ENCODE measurements at regions not wholly inside any gene's neighbourhood (a gene's known extent, or its start where the extent isn't known, plus 50 kb on each side); places are given as distances from the start of the nearest gene placed in this dataset.
"Not testable (repeated sequence)": the region's sequence is repeated elsewhere in the genome, so short reads cannot be mapped to it uniquely, and the experiment has no call there.

DNA sequence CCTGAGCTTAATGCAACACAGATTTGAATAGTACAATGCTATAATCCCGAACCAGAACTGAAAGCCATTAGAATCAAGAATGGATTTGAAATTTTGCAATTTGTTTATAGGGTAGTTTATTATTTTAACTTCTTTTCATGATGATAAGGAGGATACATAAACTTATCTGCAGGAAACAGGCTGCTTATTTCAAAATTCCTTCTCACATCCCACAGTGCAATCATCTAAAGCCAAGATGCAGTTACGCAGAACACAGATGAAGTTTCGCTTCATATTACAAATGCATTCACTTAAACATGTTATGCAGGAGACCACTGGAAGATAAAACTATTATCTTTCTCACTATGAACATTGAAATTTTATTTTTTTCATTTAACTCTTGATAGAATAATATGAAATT, 1019.6 kb downstream of the PLA2G4A start:
- H3K4me1 ChIP-seq (ENCODE audit: insufficient read depth, low read length) = no peaks in the 10 kb centered on the region
- no peaks in the 10 kb centered on the region for H4K20me1 ChIP-seq (ENCODE audit: insufficient read depth, low read length)
- DNase-seq (no peak), ATAC-seq (ENCODE audit: insufficient read depth, low read depth) (no peak)
- TF ChIP-seq CTCF (IDR thresholded peaks at IDR 0.05; ENCODE audit: borderline replicate concordance, extremely low read depth, low read length, poor library complexity, severe bottlenecking) = no peak
- no peaks in the 10 kb centered on the region for H3K36me3 ChIP-seq (ENCODE audit: insufficient read depth, low read length)
- H3K9me3 ChIP-seq (ENCODE audit: insufficient read depth, low read length, severe bottlenecking) = no peaks in the 10 kb centered on the region
- no peak overlapping the region for H3K9ac ChIP-seq (ENCODE audit: low read depth, low read length)
- H3K79me2 ChIP-seq (ENCODE audit: insufficient read depth, low read length) = no peaks in the 10 kb centered on the region
- no peak overlapping the region for H3K4me2 ChIP-seq (ENCODE audit: insufficient read depth, low read length)
- H3K4me3 ChIP-seq (ENCODE audit: low read depth in 1 of 2, low read length in 2 of 2) = no peak overlapping the region
- H3K27ac ChIP-seq (ENCODE audit: low read length) = no peak overlapping the region
- H2AFZ ChIP-seq (ENCODE audit: low read depth, low read length) = no peak overlapping the region
- no peaks in the 10 kb centered on the region for H3K27me3 ChIP-seq (ENCODE audit: insufficient read depth, low read length, poor library complexity)

- H3K27ac ChIP-seq (ENCODE audit: low read length); H3K4me2 ChIP-seq (ENCODE audit: insufficient read depth, low read length); H3K27me3 ChIP-seq (ENCODE audit: insufficient read depth, low read length, poor library complexity); H4K20me1 ChIP-seq (ENCODE audit: insufficient read depth, low read length); H3K4me3 ChIP-seq (ENCODE audit: low read depth in 1 of 2, low read length in 2 of 2); H3K36me3 ChIP-seq (ENCODE audit: insufficient read depth, low read length); H3K9me3 ChIP-seq (ENCODE audit: insufficient read depth, low read length, severe bottlenecking); H3K9ac ChIP-seq (ENCODE audit: low read depth, low read length); H3K4me1 ChIP-seq (ENCODE audit: insufficient read depth, low read length); H2AFZ ChIP-seq (ENCODE audit: low read depth, low read length); H3K79me2 ChIP-seq (ENCODE audit: insufficient read depth, low read length); ATAC-seq (ENCODE audit: insufficient read depth, low read depth); DNase-seq: not testable (repeated sequence)
These were observed 1021.4 kb downstream of the PLA2G4A start for GRCh38 chr1:187850146-187850545.

DNA sequence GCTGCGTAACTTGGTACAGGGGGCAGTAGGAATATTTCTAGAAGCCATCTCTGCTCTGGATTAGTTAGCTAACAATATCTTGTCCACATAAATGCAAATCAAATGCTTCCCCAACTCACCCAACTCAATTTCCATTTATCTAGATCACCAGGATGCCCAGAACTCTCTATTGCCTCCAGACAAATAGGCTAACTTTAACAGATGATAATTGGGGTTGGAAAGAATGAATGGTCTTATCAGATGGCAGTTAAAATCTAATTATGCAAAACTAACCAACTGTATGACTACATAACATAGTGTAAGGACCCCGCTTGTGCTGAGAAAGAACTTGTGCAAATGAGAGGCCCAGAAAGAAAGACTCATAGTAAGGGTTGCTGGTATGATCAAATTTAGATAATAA, 1024.8 kb downstream of the PLA2G4A start:
- no peaks in the 10 kb centered on the region for H3K4me1 ChIP-seq (ENCODE audit: insufficient read depth, low read length)
- ATAC-seq (ENCODE audit: insufficient read depth, low read depth) = no peak
- TF ChIP-seq CTCF (IDR thresholded peaks at IDR 0.05; ENCODE audit: borderline replicate concordance, extremely low read depth, low read length, poor library complexity, severe bottlenecking) (no peak), EZH2 (IDR thresholded peaks at IDR 0.05; ENCODE audit: borderline replicate concordance, low read depth, low read length, severe bottlenecking) (no peak)

DNA sequence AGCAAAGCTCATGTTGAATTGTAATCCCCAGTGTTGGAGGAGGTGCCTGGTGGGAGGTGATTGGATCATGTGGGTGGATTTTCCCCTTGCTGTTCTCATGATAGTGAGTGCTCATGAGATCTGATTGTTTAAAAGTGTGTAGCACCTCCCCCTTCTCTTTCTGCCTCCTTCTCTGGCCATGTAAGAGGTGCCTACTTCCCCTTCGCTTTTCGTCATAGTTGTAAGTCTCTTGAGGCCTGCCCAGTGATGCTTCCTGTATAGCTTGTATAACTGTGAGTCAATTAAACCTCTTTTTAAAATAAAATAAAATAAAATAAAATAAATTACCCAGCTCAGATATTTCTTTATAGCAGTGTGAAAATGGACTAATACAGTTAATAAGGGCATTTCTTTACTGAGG, 1025.7 kb downstream of the PLA2G4A start:
- H3K4me1 ChIP-seq (ENCODE audit: insufficient read depth, low read length) = no peaks in the 10 kb centered on the region
- H3K79me2 ChIP-seq (ENCODE audit: insufficient read depth, low read length) = no peaks in the 10 kb centered on the region
- ATAC-seq (ENCODE audit: insufficient read depth, low read depth) = no peak
- no peaks in the 10 kb centered on the region for H4K20me1 ChIP-seq (ENCODE audit: insufficient read depth, low read length)
- no peak for TF ChIP-seq EZH2 (IDR thresholded peaks at IDR 0.05; ENCODE audit: borderline replicate concordance, low read depth, low read length, severe bottlenecking)
- no peak for TF ChIP-seq CTCF (IDR thresholded peaks at IDR 0.05; ENCODE audit: borderline replicate concordance, extremely low read depth, low read length, poor library complexity, severe bottlenecking)
- no peak overlapping the region for H3K9ac ChIP-seq (ENCODE audit: low read depth, low read length)
- no peaks in the 10 kb centered on the region for H3K27me3 ChIP-seq (ENCODE audit: insufficient read depth, low read length, poor library complexity)
- no peaks in the 10 kb centered on the region for H3K36me3 ChIP-seq (ENCODE audit: insufficient read depth, low read length)
- no peak overlapping the region for H3K27ac ChIP-seq (ENCODE audit: low read length)
- H2AFZ ChIP-seq (ENCODE audit: low read depth, low read length) = no peak overlapping the region
- H3K4me2 ChIP-seq (ENCODE audit: insufficient read depth, low read length) = no peak overlapping the region
- no peak for DNase-seq
- no peaks in the 10 kb centered on the region for H3K9me3 ChIP-seq (ENCODE audit: insufficient read depth, low read length, severe bottlenecking)
- H3K4me3 ChIP-seq (ENCODE audit: low read depth in 1 of 2, low read length in 2 of 2) = no peak overlapping the region

More for the DNA sequence above, 1024.8 kb downstream of the PLA2G4A start:
- Histone ChIP-seq H3K27ac (ENCODE audit: low read length) (no peak overlapping the region), H3K27me3 (ENCODE audit: insufficient read depth, low read length, poor library complexity) (no peaks in the 10 kb centered on the region), H2AFZ (ENCODE audit: low read depth, low read length) (no peak overlapping the region), H3K4me3 (ENCODE audit: low read depth in 1 of 2, low read length in 2 of 2) (no peak overlapping the region), H3K9me3 (ENCODE audit: insufficient read depth, low read length, severe bottlenecking) (no peaks in the 10 kb centered on the region), H3K9ac (ENCODE audit: low read depth, low read length) (no peak overlapping the region), H3K79me2 (ENCODE audit: insufficient read depth, low read length) (no peaks in the 10 kb centered on the region), H3K36me3 (ENCODE audit: insufficient read depth, low read length) (no peaks in the 10 kb centered on the region), H4K20me1 (ENCODE audit: insufficient read depth, low read length) (no peaks in the 10 kb centered on the region), H3K4me2 (ENCODE audit: insufficient read depth, low read length) (no peak overlapping the region)
- no peak for DNase-seq
